H1 (cell line): ENCODE measurements at regions not wholly inside any gene's neighbourhood (a gene's known extent, or its start where the extent isn't known, plus 50 kb on each side); places are given as distances from the start of the nearest gene placed in this dataset.

Experiments used
- CTCF ChIA-PET: fragments of 300-600 bp; sonication (Branson Sonifier 250); formaldehyde crosslinking; loops from one replicate; lab custom pipeline; 2021; ENCODE audit not compliant: partially characterized antibody; lab: Charles Lee
- POLR2A ChIA-PET: fragments of 300-600 bp; sonication (Branson Sonifier 250); formaldehyde crosslinking; loops from one replicate; lab custom pipeline; 2021; ENCODE audit warnings: inconsistent platforms; ENCODE audit not compliant: partially characterized antibody; lab: Charles Lee
- DNase-seq, 2 experiments: peaks; one replicate each; pipeline versions ENCODE4 v3.0.0 to v3.0.0-alpha.2; 2010 to 2022; ENCODE audit warnings: low spot score in 2 of 2, low read depth in 1 of 2, mixed read lengths in 1 of 2
- FAIRE-seq: peaks from 2 replicates; lab custom pipeline; 2011; peaks lifted over from hg19 to GRCh38; lab: Jason Lieb, UNC
- H2AFZ ChIP-seq: 2 replicates; pipeline ENCODE4 v1.8.1; 2012; ENCODE audit warnings: low read length, inconsistent platforms
- H2AK5ac ChIP-seq: 2 replicates; pipeline ENCODE4 v1.6.1; 2013; ENCODE audit warnings: low read depth, low read length
- H2BK120ac ChIP-seq: replicated peaks from 2 replicates; pipeline ENCODE3; 2013; ENCODE audit warnings: low read depth, low read length, inconsistent platforms
- H2BK12ac ChIP-seq: 2 replicates; pipeline ENCODE4 v1.6.1; 2013; ENCODE audit warnings: low read depth, low read length
- H2BK15ac ChIP-seq: 2 replicates; pipeline ENCODE4 v1.6.1; 2013; ENCODE audit warnings: low read length
- H2BK20ac ChIP-seq: 2 replicates; pipeline ENCODE4 v1.6.1; 2013; ENCODE audit warnings: low read length
- H2BK5ac ChIP-seq: 2 replicates; pipeline ENCODE4 v1.6.1; 2013; ENCODE audit warnings: low read depth, low read length
- H3K14ac ChIP-seq: 2 replicates; pipeline ENCODE4 v1.6.1; 2013; ENCODE audit warnings: inconsistent platforms; ENCODE audit not compliant: insufficient read length
- H3K18ac ChIP-seq: 2 replicates; pipeline ENCODE4 v1.6.1; 2013; ENCODE audit warnings: low read length; ENCODE audit errors: extremely low read depth
- H3K23ac ChIP-seq: 2 replicates; pipeline ENCODE4 v1.6.1; 2013; ENCODE audit warnings: inconsistent platforms; ENCODE audit not compliant: insufficient read length
- H3K23me2 ChIP-seq: 2 replicates; pipeline ENCODE4 v1.6.1; 2013; ENCODE audit warnings: low read depth, low read length
- H3K27ac ChIP-seq: 2 replicates; pipeline ENCODE4 v1.6.1; 2011; ENCODE audit warnings: low read depth, low read length, inconsistent platforms
- H3K27me3 ChIP-seq, 4 experiments: replicated peaks in 1 of 4; 1 replicate in 1 of 4; 2 replicates in 3 of 4; pipeline versions ENCODE4 v1.6.1 to v1.8.1; 2011 to 2013; ENCODE audit warnings: low read length in 3 of 4, mild to moderate bottlenecking in 3 of 4, inconsistent platforms in 2 of 4, mixed read lengths in 2 of 4, moderate library complexity in 1 of 4; ENCODE audit not compliant: control insufficient read depth in 3 of 4, insufficient read depth in 3 of 4; ENCODE audit errors: extremely low read depth in 1 of 4
- H3K36me3 ChIP-seq, 4 experiments: 2 replicates each; pipeline versions ENCODE4 v1.6.1 to v1.8.1; 2011 to 2013; ENCODE audit warnings: mild to moderate bottlenecking in 4 of 4, low read length in 3 of 4, moderate library complexity in 2 of 4, control low read depth in 1 of 4, inconsistent platforms in 1 of 4; ENCODE audit not compliant: insufficient read depth in 4 of 4, control insufficient read depth in 2 of 4
- H3K4ac ChIP-seq: replicated peaks from 2 replicates; pipeline ENCODE3; 2013; ENCODE audit warnings: low read length, low read depth, mixed read lengths, inconsistent platforms; ENCODE audit not compliant: insufficient read length
- H3K4me1 ChIP-seq, 4 experiments: replicated peaks in 1 of 4; 1 replicate in 1 of 4; 2 replicates in 3 of 4; pipeline versions ENCODE4 v1.6.1 to v1.8.1; 2011 to 2013; ENCODE audit warnings: low read length in 3 of 4, inconsistent platforms in 2 of 4, mixed read lengths in 1 of 4; ENCODE audit not compliant: insufficient read depth in 4 of 4, control insufficient read depth in 3 of 4
- H3K4me2 ChIP-seq, 2 experiments: 2 replicates each; pipeline versions ENCODE4 v1.6.1 to v1.8.1; 2011 to 2013; ENCODE audit warnings: low read depth in 2 of 2, low read length in 2 of 2, control low read depth in 1 of 2, inconsistent platforms in 1 of 2, mild to moderate bottlenecking in 1 of 2; ENCODE audit not compliant: insufficient read depth in 1 of 2
- H3K4me3 ChIP-seq, 4 experiments: fragments of 200-600, 300-600 bp in 1 of 4; sonication (generic), shearing (Covaris generic), sonication (Bioruptor Twin) in 1 of 4; 2 replicates each; pipeline versions ENCODE4 v1.5.1 to v1.8.1; 2011 to 2016; ENCODE audit warnings: low read length in 4 of 4, low read depth in 3 of 4, control low read depth in 2 of 4, inconsistent platforms in 2 of 4, mild to moderate bottlenecking in 2 of 4, mixed read lengths in 1 of 4, moderate library complexity in 1 of 4; ENCODE audit not compliant: insufficient read depth in 2 of 4; ENCODE audit errors: extremely low read depth in 1 of 4
- H3K56ac ChIP-seq: replicated peaks from 2 replicates; pipeline ENCODE3; 2013; ENCODE audit warnings: low read depth, mild to moderate bottlenecking, mixed read lengths, low read length, inconsistent platforms; ENCODE audit not compliant: insufficient read length
- H3K79me1 ChIP-seq: 2 replicates; pipeline ENCODE4 v1.6.1; 2013; ENCODE audit warnings: low read depth, low read length, control low read depth
- H3K79me2 ChIP-seq, 2 experiments: 2 replicates each; pipeline versions ENCODE4 v1.6.1 to v1.8.1; 2012 to 2013; ENCODE audit warnings: low read length in 2 of 2, mild to moderate bottlenecking in 2 of 2, inconsistent platforms in 1 of 2; ENCODE audit not compliant: insufficient read depth in 2 of 2, control insufficient read depth in 1 of 2
- H3K9ac ChIP-seq, 4 experiments: replicated peaks in 1 of 4; 1 replicate in 1 of 4; 2 replicates in 3 of 4; pipeline versions ENCODE4 v1.6.1 to v1.8.1; 2011 to 2013; ENCODE audit warnings: low read depth in 3 of 4, low read length in 3 of 4, control low read depth in 2 of 4, mild to moderate bottlenecking in 2 of 4, moderate library complexity in 2 of 4, inconsistent platforms in 1 of 4; ENCODE audit errors: extremely low read depth in 1 of 4
- H3K9me3 ChIP-seq, 2 experiments: 2 replicates each; pipeline versions ENCODE4 v1.6.1 to v1.8.1; 2012 to 2013; ENCODE audit warnings: mild to moderate bottlenecking in 2 of 2, moderate library complexity in 2 of 2, control low read depth in 1 of 2, inconsistent platforms in 1 of 2, low read depth in 1 of 2, low read length in 1 of 2, mixed read lengths in 1 of 2; ENCODE audit not compliant: insufficient read depth in 2 of 2
- H4K20me1 ChIP-seq, 2 experiments: replicated peaks in 1 of 2; 2 replicates each; pipeline versions ENCODE3 to v1.8.1; 2011 to 2013; ENCODE audit warnings: inconsistent platforms in 2 of 2, low read length in 2 of 2, mild to moderate bottlenecking in 1 of 2; ENCODE audit not compliant: insufficient read depth in 2 of 2, control insufficient read depth in 1 of 2
- H4K5ac ChIP-seq: 2 replicates; pipeline ENCODE4 v1.6.1; 2013; ENCODE audit warnings: low read length, low read depth, mixed read lengths, inconsistent platforms; ENCODE audit not compliant: insufficient read length
- H4K8ac ChIP-seq: 2 replicates; pipeline ENCODE4 v1.8.0; 2013; ENCODE audit warnings: mild to moderate bottlenecking, moderate library complexity, low read length, inconsistent platforms; ENCODE audit not compliant: insufficient read depth; ENCODE audit errors: extremely low read depth
- H4K91ac ChIP-seq: replicated peaks from 2 replicates; pipeline ENCODE3; 2013; ENCODE audit warnings: low read length, mixed read lengths, inconsistent platforms; ENCODE audit not compliant: insufficient read length
- ASH2L ChIP-seq: fragments of 200-600, 300-600 bp; sonication (generic); IDR thresholded peaks from one replicate; pipeline ENCODE4 v1.7.1; 2017; ENCODE audit warnings: low read length
- ATF2 ChIP-seq: IDR thresholded peaks from 2 replicates; pipeline ENCODE4 v1.6.1; 2012; ENCODE audit warnings: low read length, inconsistent platforms
- CEBPB ChIP-seq: IDR thresholded peaks from 2 replicates; pipeline ENCODE4 v1.6.1; 2012; ENCODE audit warnings: low read depth, low read length
- CREB1 ChIP-seq: IDR thresholded peaks from 2 replicates; pipeline ENCODE4 v1.6.1; 2012; ENCODE audit warnings: inconsistent platforms
- CTCF ChIP-seq, 3 experiments: IDR thresholded peaks; 1 replicate in 2 of 3; 2 replicates in 1 of 3; pipeline versions ENCODE4 v1.5.1 to v1.6.1; 2011; ENCODE audit warnings: low read length in 3 of 3, mild to moderate bottlenecking in 3 of 3, inconsistent platforms in 2 of 3, low read depth in 1 of 3, moderate library complexity in 1 of 3; ENCODE audit not compliant: insufficient read depth in 1 of 3; ENCODE audit errors: control extremely low read depth in 1 of 3
- HDAC2 ChIP-seq, 2 experiments: fragments of 300-600 bp in 1 of 2; sonication (generic) in 1 of 2; IDR thresholded peaks; 2 replicates each; pipeline ENCODE4 v1.6.1; 2011 to 2012; ENCODE audit warnings: low read depth in 2 of 2, low read length in 2 of 2, mild to moderate bottlenecking in 2 of 2, moderate library complexity in 2 of 2, borderline replicate concordance in 1 of 2, inconsistent platforms in 1 of 2
- KDM5A ChIP-seq: fragments of 200-600 bp; IDR thresholded peaks from 2 replicates; pipeline ENCODE4 v1.7.1; 2012; ENCODE audit warnings: mild to moderate bottlenecking, low read length, inconsistent platforms, mixed read lengths
- MAFK ChIP-seq: IDR thresholded peaks from 2 replicates; pipeline ENCODE4 v1.6.1; 2012; ENCODE audit warnings: low read depth, mild to moderate bottlenecking, improper control_type of control experiment, low read length
- SIN3A ChIP-seq, 2 experiments: IDR thresholded peaks in 1 of 2; conservative IDR thresholded peaks in 1 of 2; 2 replicates each; pipeline ENCODE4 v1.6.1; 2011 to 2012; ENCODE audit warnings: low read length in 2 of 2, improper control_type of control experiment in 1 of 2, low read depth in 1 of 2, mild to moderate bottlenecking in 1 of 2
- SRF ChIP-seq: IDR thresholded peaks from 2 replicates; pipeline ENCODE4 v1.6.1; 2011; ENCODE audit warnings: mild to moderate bottlenecking, low read depth, low read length, moderate library complexity
- TAF1 ChIP-seq: IDR thresholded peaks from 2 replicates; pipeline ENCODE4 v1.6.1; 2011; ENCODE audit warnings: mild to moderate bottlenecking, low read depth, low read length
- YY1 ChIP-seq: IDR thresholded peaks from 2 replicates; pipeline ENCODE4 v1.6.1; 2011; ENCODE audit warnings: low read depth, mild to moderate bottlenecking, low read length

- POLR2A ChIA-PET = no interaction called here
- H3K4me3 ChIP-seq = no peak overlapping the region
- H4K20me1 ChIP-seq = no peaks in the 10 kb centered on the region
- H2BK15ac ChIP-seq = no peak overlapping the region
- no peak overlapping the region for H2AFZ ChIP-seq
- H3K27me3 ChIP-seq = no peaks in the 10 kb centered on the region
- no peak overlapping the region for H4K8ac ChIP-seq
- CTCF ChIA-PET = interaction anchor here (0.6 to 2.6 kb wide), 3 partner anchors 18 to 1007 kb away, joined by 3 to 11 read pairs (median 4); no protein-coding TSS in a partner anchor
- H3K79me2 ChIP-seq = no peaks in the 10 kb centered on the region
- H3K14ac ChIP-seq = no peak overlapping the region
- H2BK120ac ChIP-seq = no peak overlapping the region
- no peak overlapping the region for H2BK12ac ChIP-seq
- no peak overlapping the region for H3K4ac ChIP-seq
- DNase-seq (no peak), FAIRE-seq (no peak)
- H3K27ac ChIP-seq = no peak overlapping the region
- no peak overlapping the region for H3K9ac ChIP-seq
- H4K91ac ChIP-seq = no peak overlapping the region
- no peaks in the 10 kb centered on the region for H3K9me3 ChIP-seq
- H3K4me1 ChIP-seq = no peaks in the 10 kb centered on the region
- no peak overlapping the region for H3K23ac ChIP-seq
- H3K4me2 ChIP-seq = no peak overlapping the region
- no peak overlapping the region for H4K5ac ChIP-seq
- H2AK5ac ChIP-seq = no peak overlapping the region
- H3K18ac ChIP-seq = no peak overlapping the region
- no peaks in the 10 kb centered on the region for H3K36me3 ChIP-seq
- no peaks in the 10 kb centered on the region for H3K79me1 ChIP-seq
- no peak overlapping the region for H2BK20ac ChIP-seq
- no peaks in the 10 kb centered on the region for H3K23me2 ChIP-seq
- H3K56ac ChIP-seq = no peak overlapping the region
- H2BK5ac ChIP-seq = no peak overlapping the region
- TF ChIP-seq MAFK (no peak), YY1 (no peak), SRF (no peak), ATF2 (no peak), KDM5A (no peak), SIN3A (conservative IDR thresholded peaks at IDR 0.05 in 1 of 2, IDR thresholded peaks at IDR 0.05 in 1 of 2; ENCODE audit: low read depth in 1 of 2, low read length in 2 of 2) (no peak), ASH2L (no peak), CEBPB (no peak), HDAC2 (IDR thresholded peaks at IDR 0.05; ENCODE audit: borderline replicate concordance in 1 of 2, low read depth in 2 of 2, low read length in 2 of 2) (no peak), TAF1 (no peak), CREB1 (no peak), CTCF (IDR thresholded peaks at IDR 0.05; ENCODE audit: control extremely low read depth in 1 of 3, insufficient read depth in 1 of 3, low read depth in 1 of 3, low read length in 3 of 3) (no peak)
Measured at GRCh38 chr12:76957301-76957700, 78.5 kb upstream of the CSRP2 start.
